KBM-7 (cell line): ENCODE measurements at regions not wholly inside any gene's neighbourhood (a gene's known extent, or its start where the extent isn't known, plus 50 kb on each side); places are given as distances from the start of the nearest gene placed in this dataset.

Experiments used
- DNase-seq: peaks from one replicate; pipeline ENCODE4 v3.0.0-alpha.2; 2015
- in situ Hi-C: fragments of 300-500 bp; cut with MboI; formaldehyde crosslinking; loops from 2 replicates; pipeline ENCODE4 v1.14.3; 2020; ENCODE audit warnings: low sequenced_read_pairs, low pct_unique_long_range_greater_than_20kb, mixed read lengths

GRCh38 chr5:4258170-4258569 is 662.5 kb downstream of the IRX1 start:
- in situ Hi-C loops, result no loop called here
- DNase-seq, result no peak

DNA sequence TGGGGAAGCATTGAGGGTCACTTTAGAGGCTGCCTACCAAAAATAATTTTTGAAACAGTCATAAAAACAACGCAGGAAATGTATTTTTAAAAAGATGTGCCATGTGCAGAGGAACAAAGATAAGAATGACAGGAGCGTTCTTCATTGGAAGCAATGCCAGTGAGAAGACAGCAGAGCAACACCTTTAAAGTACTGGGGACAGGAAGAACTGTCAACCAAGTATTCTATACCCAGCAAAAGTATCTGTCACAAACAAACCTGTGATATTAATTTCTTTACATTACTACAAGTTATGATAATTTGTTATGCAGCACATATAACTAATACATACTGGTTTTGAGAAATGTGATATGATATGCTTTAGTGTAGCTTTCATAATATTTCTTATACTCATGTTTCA is 675.6 kb downstream of the IRX1 start:
- in situ Hi-C loops, result no loop called here
- DNase-seq, result no peak

DNA sequence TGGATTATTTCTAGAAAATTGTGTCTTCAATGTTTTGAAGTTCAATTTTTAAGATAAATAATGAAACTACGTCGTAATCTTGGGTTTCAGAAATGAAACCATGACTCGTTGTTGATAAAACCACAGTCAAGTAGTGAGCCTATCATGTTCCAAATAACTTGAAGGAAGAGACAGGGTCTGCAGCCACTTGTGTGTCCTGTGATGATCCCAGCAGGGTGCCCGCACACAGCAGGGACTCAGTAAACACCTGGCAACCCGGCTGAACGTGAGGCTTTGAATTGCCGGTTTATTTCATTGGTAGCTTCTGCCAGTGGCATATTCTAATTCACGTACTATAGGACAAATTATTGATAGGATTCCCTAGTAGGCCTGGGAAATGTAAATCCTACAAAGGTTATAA is 679.6 kb downstream of the IRX1 start:
- no peak for DNase-seq
- in situ Hi-C loops, result no loop called here

DNA sequence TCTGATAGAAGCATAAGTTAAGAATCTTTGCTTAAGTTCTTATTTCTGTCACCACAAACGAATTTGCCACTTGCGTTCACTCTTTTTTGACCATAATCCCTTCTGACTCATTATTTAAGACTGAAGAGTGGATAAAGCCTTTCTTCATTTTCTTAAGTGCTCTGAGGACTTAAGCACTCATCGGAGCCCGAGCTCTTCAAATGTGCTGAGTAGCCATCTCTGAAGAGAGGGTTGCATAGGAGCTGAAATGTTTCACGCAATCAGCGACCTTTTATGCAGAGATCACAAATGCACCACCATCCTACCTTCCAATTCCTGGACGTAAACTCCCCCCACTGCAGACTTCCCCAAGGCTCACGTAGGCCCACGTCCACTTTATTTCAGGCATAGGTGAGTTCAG is 699.2 kb downstream of the IRX1 start:
- in situ Hi-C loops, result no loop called here
- DNase-seq, result no peak

- peak; percentile 16 for DNase-seq
- in situ Hi-C loops, result no loop called here
Observed at GRCh38 chr5:4295663-4296339, 700.2 kb downstream of the IRX1 start.

GRCh38 chr5:4306057-4306456 is 710.4 kb downstream of the IRX1 start:
- no peak for DNase-seq
- in situ Hi-C loops, result no loop called here

- no peak for DNase-seq
- in situ Hi-C loops, result no loop called here
Observed at GRCh38 chr5:4309026-4309425, 713.4 kb downstream of the IRX1 start.

GRCh38 chr5:4313138-4313537 is 717.5 kb downstream of the IRX1 start:
- DNase-seq, result no peak
- in situ Hi-C loops, result no loop called here

DNA sequence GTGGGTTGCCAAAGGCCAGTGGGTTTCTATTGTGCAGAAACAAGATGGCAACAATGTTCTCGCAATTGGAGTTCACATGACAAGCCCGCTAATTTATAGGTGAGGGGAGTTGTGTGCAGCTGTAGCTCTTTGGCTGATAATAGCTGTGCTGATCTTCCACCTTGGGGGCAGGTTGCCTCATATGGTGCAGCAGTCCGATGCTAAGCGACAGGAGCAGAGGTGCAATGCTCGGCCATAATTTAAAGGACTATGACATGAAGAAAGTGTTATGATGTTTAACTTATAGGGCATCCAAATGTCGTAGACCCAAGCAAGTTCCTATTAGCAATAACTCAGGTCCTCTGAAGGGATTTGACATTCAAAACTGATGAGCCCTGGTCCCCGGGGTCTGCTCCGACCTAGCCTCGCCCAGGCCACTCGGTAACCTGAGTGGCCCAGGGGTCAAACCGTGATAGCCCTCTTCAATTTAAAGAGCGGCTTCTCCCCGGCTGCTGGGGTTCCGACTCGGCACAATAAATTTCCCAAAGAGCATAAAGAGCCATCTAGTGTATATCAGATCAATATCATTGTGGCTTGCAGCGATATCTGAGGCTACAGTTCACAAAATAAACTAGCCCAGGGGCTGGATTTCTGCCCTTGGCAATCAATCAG is 724.0 kb downstream of the IRX1 start:
- in situ Hi-C loops, result no loop called here
- DNase-seq, result no peak

GRCh38 chr5:4330327-4330726 is 734.7 kb downstream of the IRX1 start:
- in situ Hi-C loops, result no loop called here
- no peak for DNase-seq

DNA sequence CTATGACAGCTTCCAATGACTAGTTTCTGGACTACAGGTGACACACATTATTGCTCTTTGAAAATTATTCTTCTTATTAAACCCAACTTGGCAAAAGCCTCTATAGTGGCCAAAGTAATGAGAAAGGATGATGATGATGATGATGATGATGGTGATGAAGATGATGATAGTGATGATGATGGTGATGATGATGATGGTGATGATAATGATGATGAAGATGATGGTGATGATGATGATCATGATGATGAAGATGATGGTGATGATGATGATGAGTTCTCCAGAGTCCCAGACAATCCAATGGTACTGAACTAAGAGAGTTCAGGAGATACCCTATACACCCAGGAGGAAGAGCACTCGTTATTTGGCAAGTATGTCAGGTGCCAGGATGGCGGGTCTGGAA is 739.4 kb downstream of the IRX1 start:
- no peak for DNase-seq
- in situ Hi-C loops, result no loop called here

GRCh38 chr5:4337519-4337918 is 741.9 kb downstream of the IRX1 start:
- in situ Hi-C loops, result no loop called here

GRCh38 chr5:4339949-4340348 is 744.3 kb downstream of the IRX1 start:
- in situ Hi-C loops, result no loop called here
- DNase-seq, result no peak

More at GRCh38 chr5:4337519-4337918, 741.9 kb downstream of the IRX1 start:
- DNase-seq, result no peak

- in situ Hi-C loops, result no loop called here
- no peak for DNase-seq
Observed at GRCh38 chr5:4345850-4346249, 750.2 kb downstream of the IRX1 start.

DNA sequence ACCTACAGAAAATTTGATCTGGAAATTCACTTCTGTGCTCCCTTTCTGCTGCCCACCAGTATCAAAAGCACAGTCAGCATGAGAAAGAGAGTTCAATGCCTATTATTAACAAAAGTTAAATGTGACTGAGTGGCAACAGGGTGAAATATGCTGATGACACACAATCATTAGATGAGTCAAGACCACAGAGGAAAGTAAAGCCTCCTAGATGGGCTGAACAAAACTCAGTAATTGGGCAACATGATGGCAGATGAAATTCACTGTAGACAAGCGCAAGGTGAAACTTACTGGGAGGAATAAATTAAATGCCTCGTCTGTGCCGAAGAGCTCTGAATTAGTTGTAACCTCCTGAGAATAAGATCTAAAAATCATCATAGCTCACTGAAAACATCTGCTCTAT is 752.8 kb downstream of the IRX1 start:
- in situ Hi-C loops, result no loop called here
- no peak for DNase-seq

DNA sequence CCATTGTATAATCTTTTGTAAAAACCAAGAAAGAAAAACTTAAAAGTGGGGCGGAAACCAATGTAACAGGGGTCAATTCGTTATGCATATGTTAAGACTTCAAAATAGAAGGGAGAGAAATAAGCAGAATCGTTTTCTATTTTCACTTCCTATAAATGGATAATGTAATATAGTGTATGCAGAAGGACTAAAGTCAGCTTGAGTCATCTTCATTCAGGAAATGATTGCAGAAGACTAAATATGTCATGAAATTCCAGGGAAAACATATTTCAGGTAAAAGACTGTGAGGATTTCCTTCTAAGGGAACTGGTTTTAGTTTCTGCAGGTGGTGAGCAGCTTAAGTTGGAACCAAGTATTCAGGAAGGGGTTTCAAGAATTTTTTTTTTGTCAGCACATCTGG is 753.3 kb downstream of the IRX1 start:
- in situ Hi-C loops, result no loop called here
- DNase-seq, result no peak

DNA sequence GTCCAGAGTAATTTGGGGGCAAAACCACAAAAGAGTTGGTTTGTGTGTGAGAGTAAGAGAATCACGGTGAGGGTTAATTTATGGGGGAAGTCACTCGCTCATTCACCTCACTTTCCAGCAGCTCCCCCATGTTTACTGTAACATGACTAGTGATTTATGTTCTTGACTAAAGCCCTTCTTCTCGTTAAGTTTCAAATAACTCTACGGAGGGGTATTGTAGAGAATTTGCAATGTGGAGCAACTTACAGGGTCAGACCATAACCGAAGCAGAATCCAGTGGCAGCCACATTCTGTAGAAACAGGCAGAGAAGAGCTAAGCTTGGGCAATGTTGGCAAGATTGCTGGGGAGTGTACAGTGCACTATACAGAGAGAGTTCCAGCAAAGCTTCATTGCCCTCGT is 760.6 kb downstream of the IRX1 start:
- no peak for DNase-seq
- in situ Hi-C loops, result no loop called here

- no peak for DNase-seq
- in situ Hi-C loops, result no loop called here
Observed at GRCh38 chr5:4359847-4360246, 764.2 kb downstream of the IRX1 start.

DNA sequence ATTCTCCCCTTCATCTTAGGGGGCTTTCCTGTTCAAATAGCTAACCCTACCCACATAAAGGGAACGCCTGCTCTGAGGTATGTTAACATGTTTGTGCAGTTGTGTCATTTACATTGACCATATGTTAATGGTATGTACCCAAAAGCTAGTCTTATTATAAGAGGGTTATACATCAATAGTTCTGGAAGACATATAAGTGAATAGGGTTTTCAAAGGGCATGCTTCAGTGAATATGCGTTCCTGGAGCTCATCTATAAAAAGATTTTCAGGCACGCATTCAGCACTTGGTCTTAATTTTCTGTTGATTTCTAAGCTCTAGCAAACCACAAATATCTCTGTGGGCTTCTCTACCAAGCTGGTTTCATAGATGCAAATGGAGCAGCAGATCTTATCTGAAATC is 766.1 kb downstream of the IRX1 start:
- in situ Hi-C loops, result no loop called here

GRCh38 chr5:4362411-4362810 is 766.8 kb downstream of the IRX1 start:
- no peak for DNase-seq
- in situ Hi-C loops, result no loop called here

More for the DNA sequence above, 766.1 kb downstream of the IRX1 start:
- no peak for DNase-seq

- in situ Hi-C loops, result no loop called here
- DNase-seq, result no peak
Observed at GRCh38 chr5:4363045-4363444, 767.4 kb downstream of the IRX1 start.
